ENCODE measurements at regions not wholly inside any gene's neighbourhood (a gene's known extent, or its start where the extent isn't known, plus 50 kb on each side); places are given as distances from the start of the nearest gene placed in this dataset.

GRCh38 chr2:196441527-196441926 lies 198.0 kb upstream of the CCDC150 start:
- TF ChIP-seq CTCF (IDR thresholded peaks at IDR 0.05; ENCODE audit: low read length) (no peak), EZH2 (IDR thresholded peaks at IDR 0.05; ENCODE audit: borderline replicate concordance, low read length) (no peak)

Data from OCI-LY1 (cell line).